ENCODE measurements at regions not wholly inside any gene's neighbourhood (a gene's known extent, or its start where the extent isn't known, plus 50 kb on each side); places are given as distances from the start of the nearest gene placed in this dataset.

- no peaks in the 10 kb centered on the region for H3K9me3 ChIP-seq (ENCODE audit: insufficient read depth, low read length)
- H3K4me2 ChIP-seq (ENCODE audit: low read length): no peak overlapping the region
- no peak overlapping the region for H2AFZ ChIP-seq (ENCODE audit: low read depth, low read length)
- no peaks in the 10 kb centered on the region for H3K4me1 ChIP-seq (ENCODE audit: low read length)
- no peaks in the 10 kb centered on the region for H4K20me1 ChIP-seq (ENCODE audit: insufficient read depth, low read length)
- no peak overlapping the region for H3K4me3 ChIP-seq (ENCODE audit: low read length)
- H3K27me3 ChIP-seq (ENCODE audit: low read depth, low read length): no peaks in the 10 kb centered on the region
- H3K36me3 ChIP-seq (replicated peaks; ENCODE audit: low read depth, low read length): no peaks in the 10 kb centered on the region
- H3K27ac ChIP-seq (ENCODE audit: low read length): no peak overlapping the region
- TF ChIP-seq CTCF (IDR thresholded peaks at IDR 0.05; ENCODE audit: low read depth, low read length) (no peak), EZH2phosphoT487 (IDR thresholded peaks at IDR 0.05; ENCODE audit: low read depth) (no peak)
- no peak overlapping the region for H3K9ac ChIP-seq (ENCODE audit: low read length)
- no peaks in the 10 kb centered on the region for H3K79me2 ChIP-seq (ENCODE audit: low read length)
Measured at GRCh38 chr5:147084702-147085101, 150.1 kb upstream of the STK32A start.

- no peaks in the 10 kb centered on the region for H3K79me2 ChIP-seq (ENCODE audit: low read length)
- H3K4me1 ChIP-seq (ENCODE audit: low read length): no peaks in the 10 kb centered on the region
- no peaks in the 10 kb centered on the region for H3K36me3 ChIP-seq (replicated peaks; ENCODE audit: low read depth, low read length)
- H3K27me3 ChIP-seq (ENCODE audit: low read depth, low read length): no peaks in the 10 kb centered on the region
- no peaks in the 10 kb centered on the region for H4K20me1 ChIP-seq (ENCODE audit: insufficient read depth, low read length)
- H3K9ac ChIP-seq (ENCODE audit: low read length): no peak overlapping the region
- H3K4me3 ChIP-seq (ENCODE audit: low read length): no peak overlapping the region
- H3K9me3 ChIP-seq (ENCODE audit: insufficient read depth, low read length): no peaks in the 10 kb centered on the region
- H3K4me2 ChIP-seq (ENCODE audit: low read length): no peak overlapping the region
- TF ChIP-seq EZH2phosphoT487 (IDR thresholded peaks at IDR 0.05; ENCODE audit: low read depth): no peak
- TF ChIP-seq CTCF (IDR thresholded peaks at IDR 0.05; ENCODE audit: low read depth, low read length): no peak
- no peak overlapping the region for H3K27ac ChIP-seq (ENCODE audit: low read length)
- H2AFZ ChIP-seq (ENCODE audit: low read depth, low read length): no peak overlapping the region
Measured at GRCh38 chr5:147085409-147085808, 149.4 kb upstream of the STK32A start.

GRCh38 chr5:147092044-147092443 lies 142.8 kb upstream of the STK32A start:
- Histone ChIP-seq H3K9ac (ENCODE audit: low read length) (no peak overlapping the region), H3K79me2 (ENCODE audit: low read length) (no peaks in the 10 kb centered on the region), H3K27ac (ENCODE audit: low read length) (no peak overlapping the region)

GRCh38 chr5:147093138-147093537 lies 141.7 kb upstream of the STK32A start:
- Histone ChIP-seq H3K4me3 (ENCODE audit: low read length) (no peak overlapping the region), H3K79me2 (ENCODE audit: low read length) (no peaks in the 10 kb centered on the region), H3K4me2 (ENCODE audit: low read length) (no peak overlapping the region), H3K9me3 (ENCODE audit: insufficient read depth, low read length) (no peaks in the 10 kb centered on the region), H3K9ac (ENCODE audit: low read length) (no peak overlapping the region), H3K36me3 (replicated peaks; ENCODE audit: low read depth, low read length) (no peaks in the 10 kb centered on the region), H3K27ac (ENCODE audit: low read length) (no peak overlapping the region), H2AFZ (ENCODE audit: low read depth, low read length) (no peak overlapping the region), H4K20me1 (ENCODE audit: insufficient read depth, low read length) (no peaks in the 10 kb centered on the region), H3K4me1 (ENCODE audit: low read length) (no peaks in the 10 kb centered on the region), H3K27me3 (ENCODE audit: low read depth, low read length) (no peaks in the 10 kb centered on the region)
- TF ChIP-seq CTCF (IDR thresholded peaks at IDR 0.05; ENCODE audit: low read depth, low read length) (no peak), EZH2phosphoT487 (IDR thresholded peaks at IDR 0.05; ENCODE audit: low read depth) (no peak)

More at GRCh38 chr5:147092044-147092443, 142.8 kb upstream of the STK32A start:
- Histone ChIP-seq H2AFZ (ENCODE audit: low read depth, low read length) (no peak overlapping the region), H3K4me1 (ENCODE audit: low read length) (no peaks in the 10 kb centered on the region), H3K27me3 (ENCODE audit: low read depth, low read length) (no peaks in the 10 kb centered on the region), H4K20me1 (ENCODE audit: insufficient read depth, low read length) (no peaks in the 10 kb centered on the region), H3K4me2 (ENCODE audit: low read length) (no peak overlapping the region), H3K4me3 (ENCODE audit: low read length) (no peak overlapping the region), H3K9me3 (ENCODE audit: insufficient read depth, low read length) (no peaks in the 10 kb centered on the region), H3K36me3 (replicated peaks; ENCODE audit: low read depth, low read length) (no peaks in the 10 kb centered on the region)
- TF ChIP-seq EZH2phosphoT487 (IDR thresholded peaks at IDR 0.05; ENCODE audit: low read depth): no peak
- no peak for TF ChIP-seq CTCF (IDR thresholded peaks at IDR 0.05; ENCODE audit: low read depth, low read length)
